IPS-NIHi7 (cell line): ENCODE measurements at regions not wholly inside any gene's neighbourhood (a gene's known extent, or its start where the extent isn't known, plus 50 kb on each side); places are given as distances from the start of the nearest gene placed in this dataset.
"Not testable (repeated sequence)": the region's sequence is repeated elsewhere in the genome, so short reads cannot be mapped to it uniquely, and the experiment has no call there.

ENCODE experiments used
- DNase-seq: peaks from one replicate; pipeline ENCODE4 v3.0.0; 2012; ENCODE audit warnings: mixed read lengths; ENCODE audit errors: extremely low spot score

GRCh38 chr7:130943981-130944380 lies 210.0 kb upstream of the KLF14 start:
- no peak for DNase-seq

- DNase-seq = no peak
These were observed 211.0 kb upstream of the KLF14 start for GRCh38 chr7:130944997-130945396.

- no peak for DNase-seq
These were observed 211.4 kb upstream of the KLF14 start for GRCh38 chr7:130945411-130945811.

- no peak for DNase-seq
These were observed 212.1 kb upstream of the KLF14 start for GRCh38 chr7:130946114-130946513.

- DNase-seq = no peak
These were observed 214.0 kb upstream of the KLF14 start for GRCh38 chr7:130947792-130948580.

GRCh38 chr7:130948822-130949221 lies 214.8 kb upstream of the KLF14 start:
- DNase-seq = no peak

GRCh38 chr7:130949550-130949949 lies 215.5 kb upstream of the KLF14 start:
- no peak for DNase-seq

- DNase-seq = no peak
These were observed 216.0 kb upstream of the KLF14 start for GRCh38 chr7:130950054-130950453.

- DNase-seq = no peak
These were observed 216.7 kb upstream of the KLF14 start for GRCh38 chr7:130950741-130951140.

- no peak for DNase-seq
These were observed 217.4 kb upstream of the KLF14 start for GRCh38 chr7:130951303-130951975.

GRCh38 chr7:130951976-130952876 lies 218.2 kb upstream of the KLF14 start:
- no peak for DNase-seq

GRCh38 chr7:130953196-130953595 lies 219.2 kb upstream of the KLF14 start:
- DNase-seq = no peak

- DNase-seq = no peak
These were observed 221.0 kb upstream of the KLF14 start for GRCh38 chr7:130954918-130955564.

- no peak for DNase-seq
These were observed 221.5 kb upstream of the KLF14 start for GRCh38 chr7:130955565-130955919.

GRCh38 chr7:130956417-130957136 lies 222.6 kb upstream of the KLF14 start:
- DNase-seq = no peak

GRCh38 chr7:130957137-130957513 lies 223.1 kb upstream of the KLF14 start:
- DNase-seq = no peak

GRCh38 chr7:130957722-130958435 lies 223.9 kb upstream of the KLF14 start:
- not testable (repeated sequence) for DNase-seq

GRCh38 chr7:130958846-130959245 lies 224.8 kb upstream of the KLF14 start:
- DNase-seq = no peak

GRCh38 chr7:130959743-130960207 lies 225.8 kb upstream of the KLF14 start:
- no peak for DNase-seq

GRCh38 chr7:130960208-130960988 lies 226.4 kb upstream of the KLF14 start:
- DNase-seq = no peak
